Osteocyte (in vitro differentiated cells): ENCODE measurements at regions not wholly inside any gene's neighbourhood (a gene's known extent, or its start where the extent isn't known, plus 50 kb on each side); places are given as distances from the start of the nearest gene placed in this dataset.
"Not testable (repeated sequence)": the region's sequence is repeated elsewhere in the genome, so short reads cannot be mapped to it uniquely, and the experiment has no call there.

ENCODE experiments used
- DNase-seq: peaks from one replicate; pipeline ENCODE4 v3.0.0; 2021; ENCODE audit warnings: mixed read lengths; ENCODE audit not compliant: unreplicated experiment; ENCODE audit errors: extremely low spot score
- H3K27ac Mint-ChIP-seq: one replicate; pipeline ENCODE4 v1.8.0; 2021; ENCODE audit warnings: mild to moderate bottlenecking, mixed read lengths; ENCODE audit not compliant: unreplicated experiment
- H3K27me3 Mint-ChIP-seq: one replicate; pipeline ENCODE4 v1.8.0; 2021; ENCODE audit warnings: mixed read lengths; ENCODE audit not compliant: unreplicated experiment
- H3K36me3 Mint-ChIP-seq: one replicate; pipeline ENCODE4 v1.8.0; 2021; ENCODE audit warnings: mixed read lengths; ENCODE audit not compliant: unreplicated experiment
- H3K4me1 Mint-ChIP-seq: one replicate; pipeline ENCODE4 v1.8.0; 2021; ENCODE audit warnings: mixed read lengths; ENCODE audit not compliant: unreplicated experiment
- H3K4me3 Mint-ChIP-seq: one replicate; pipeline ENCODE4 v1.8.0; 2021; ENCODE audit warnings: mild to moderate bottlenecking, moderate library complexity, mixed read lengths; ENCODE audit not compliant: unreplicated experiment
- H3K9me3 Mint-ChIP-seq: one replicate; pipeline ENCODE4 v1.8.0; 2021; ENCODE audit warnings: mixed read lengths; ENCODE audit not compliant: unreplicated experiment
- TF ChIP-seq, protein P1 (sequence below): fragments of 200-600 bp; sonication (generic); IDR thresholded peaks from 2 replicates; pipeline ENCODE4 v1.5.0; 2021; ENCODE audit warnings: antibody characterized with exemption, mild to moderate bottlenecking, moderate library complexity

GRCh38 chr7:49099587-49100326, 175.4 kb downstream of the CDC14C start:
- Mint-ChIP-seq H3K4me3 (no peak overlapping the region), H3K36me3 (no peaks in the 10 kb centered on the region)
- TF ChIP-seq, protein P1, sequence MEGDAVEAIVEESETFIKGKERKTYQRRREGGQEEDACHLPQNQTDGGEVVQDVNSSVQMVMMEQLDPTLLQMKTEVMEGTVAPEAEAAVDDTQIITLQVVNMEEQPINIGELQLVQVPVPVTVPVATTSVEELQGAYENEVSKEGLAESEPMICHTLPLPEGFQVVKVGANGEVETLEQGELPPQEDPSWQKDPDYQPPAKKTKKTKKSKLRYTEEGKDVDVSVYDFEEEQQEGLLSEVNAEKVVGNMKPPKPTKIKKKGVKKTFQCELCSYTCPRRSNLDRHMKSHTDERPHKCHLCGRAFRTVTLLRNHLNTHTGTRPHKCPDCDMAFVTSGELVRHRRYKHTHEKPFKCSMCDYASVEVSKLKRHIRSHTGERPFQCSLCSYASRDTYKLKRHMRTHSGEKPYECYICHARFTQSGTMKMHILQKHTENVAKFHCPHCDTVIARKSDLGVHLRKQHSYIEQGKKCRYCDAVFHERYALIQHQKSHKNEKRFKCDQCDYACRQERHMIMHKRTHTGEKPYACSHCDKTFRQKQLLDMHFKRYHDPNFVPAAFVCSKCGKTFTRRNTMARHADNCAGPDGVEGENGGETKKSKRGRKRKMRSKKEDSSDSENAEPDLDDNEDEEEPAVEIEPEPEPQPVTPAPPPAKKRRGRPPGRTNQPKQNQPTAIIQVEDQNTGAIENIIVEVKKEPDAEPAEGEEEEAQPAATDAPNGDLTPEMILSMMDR, result no peak

GRCh38 chr7:49100908-49101740, 176.8 kb downstream of the CDC14C start:
- not testable (repeated sequence) for H3K27ac Mint-ChIP-seq, H3K4me1 Mint-ChIP-seq

More at GRCh38 chr7:49099587-49100326, 175.4 kb downstream of the CDC14C start:
- Mint-ChIP-seq H3K4me1 (no peaks in the 10 kb centered on the region), H3K27me3 (no peaks in the 10 kb centered on the region), H3K9me3 (peaks cover 8% of the 10 kb centered on the region), H3K27ac (no peak overlapping the region)
- DNase-seq, result no peak

GRCh38 chr7:49102411-49102810, 178.1 kb downstream of the CDC14C start:
- no peaks in the 10 kb centered on the region for H3K36me3 Mint-ChIP-seq
- no peaks in the 10 kb centered on the region for H3K4me1 Mint-ChIP-seq
- no peaks in the 10 kb centered on the region for H3K27me3 Mint-ChIP-seq
- no peak overlapping the region for H3K27ac Mint-ChIP-seq
- no peak for DNase-seq
- H3K9me3 Mint-ChIP-seq, result peaks cover 11% of the 10 kb centered on the region
- H3K4me3 Mint-ChIP-seq, result no peak overlapping the region
- TF ChIP-seq, protein P1, result no peak

More at GRCh38 chr7:49100908-49101740, 176.8 kb downstream of the CDC14C start:
- not testable (repeated sequence) for DNase-seq, H3K4me3 Mint-ChIP-seq, H3K9me3 Mint-ChIP-seq, H3K36me3 Mint-ChIP-seq, H3K27me3 Mint-ChIP-seq

- no peaks in the 10 kb centered on the region for H3K4me1 Mint-ChIP-seq
- H3K27ac Mint-ChIP-seq, result no peak overlapping the region
- H3K4me3 Mint-ChIP-seq, result no peak overlapping the region
- no peaks in the 10 kb centered on the region for H3K27me3 Mint-ChIP-seq
- no peak for DNase-seq
- H3K9me3 Mint-ChIP-seq, result peaks cover 7% of the 10 kb centered on the region
- TF ChIP-seq, protein P1, result no peak
- no peaks in the 10 kb centered on the region for H3K36me3 Mint-ChIP-seq
Measured at GRCh38 chr7:49111706-49112105, 187.4 kb downstream of the CDC14C start.

- Mint-ChIP-seq H3K36me3 (no peaks in the 10 kb centered on the region), H3K4me3 (no peak overlapping the region), H3K27me3 (no peaks in the 10 kb centered on the region), H3K4me1 (no peaks in the 10 kb centered on the region), H3K9me3 (peaks cover 4% of the 10 kb centered on the region), H3K27ac (no peak overlapping the region)
- TF ChIP-seq, protein P1, result no peak
- no peak for DNase-seq
Measured at GRCh38 chr7:49112222-49112621, 187.9 kb downstream of the CDC14C start.
